Kidney tubule cell (primary cell): ENCODE measurements at regions not wholly inside any gene's neighbourhood (a gene's known extent, or its start where the extent isn't known, plus 50 kb on each side); places are given as distances from the start of the nearest gene placed in this dataset.
"Not testable (repeated sequence)": the region's sequence is repeated elsewhere in the genome, so short reads cannot be mapped to it uniquely, and the experiment has no call there.

Experiments
- DNase-seq: peaks from one replicate; pipeline ENCODE4 v3.0.0-alpha.2; 2018; ENCODE audit warnings: low spot score

DNA sequence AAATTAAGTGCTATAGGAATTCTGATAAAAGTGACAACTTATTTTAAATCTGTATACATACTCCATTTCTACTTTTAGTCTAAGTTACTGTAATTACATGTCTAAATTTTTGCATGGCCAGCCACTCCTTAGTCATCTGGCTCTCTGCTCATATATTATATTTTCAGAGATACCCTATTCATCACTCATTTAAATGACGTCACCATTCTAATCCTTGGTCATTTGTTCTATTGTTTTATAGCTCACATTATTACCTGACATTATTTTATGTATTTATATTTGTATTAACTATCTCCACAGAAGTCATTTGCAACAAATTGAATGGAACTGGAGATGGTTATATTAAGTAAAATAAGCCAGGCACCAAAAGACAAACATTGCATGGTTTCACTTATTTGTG is 179.6 kb upstream of the CXorf51A start:
- no peak for DNase-seq

DNA sequence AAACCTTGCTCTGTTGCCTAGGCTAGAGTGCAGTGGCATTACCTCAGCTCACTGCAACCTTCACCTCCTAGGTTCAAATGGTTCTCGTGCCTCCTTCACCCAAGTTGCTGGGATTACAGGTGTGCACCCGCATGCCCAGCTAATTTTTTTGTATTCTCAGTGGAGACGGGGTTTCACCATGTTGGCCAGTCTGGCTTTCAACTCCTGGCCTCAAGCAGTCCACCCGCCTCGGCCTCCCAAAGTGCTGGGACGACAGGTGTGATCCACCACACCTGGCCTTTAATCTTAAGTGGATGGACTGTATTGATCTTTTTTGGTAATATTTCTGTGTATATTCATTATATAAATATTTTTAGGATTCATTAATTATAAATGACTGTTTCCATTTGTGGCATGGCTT is 158.7 kb upstream of the CXorf51A start:
- no peak for DNase-seq

DNA sequence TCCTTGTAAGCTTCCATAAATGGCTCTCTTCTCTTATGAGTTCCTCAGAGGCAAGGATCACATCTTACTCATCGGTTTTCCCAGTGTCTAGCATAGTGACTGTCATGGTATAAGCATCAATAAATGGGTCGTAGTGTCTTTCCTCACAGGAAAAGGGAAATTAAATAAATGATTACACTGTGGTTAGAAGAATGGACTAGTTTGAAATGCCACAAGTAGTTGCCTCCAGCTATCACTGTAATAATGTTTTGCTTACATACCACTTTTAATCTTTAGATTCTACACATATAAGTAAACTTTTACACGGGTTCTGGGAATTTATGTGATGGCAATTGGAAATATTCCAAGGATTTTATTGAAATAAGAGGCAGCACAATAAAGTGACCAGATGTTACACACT is 152.8 kb upstream of the CXorf51A start:
- DNase-seq, result no peak

DNA sequence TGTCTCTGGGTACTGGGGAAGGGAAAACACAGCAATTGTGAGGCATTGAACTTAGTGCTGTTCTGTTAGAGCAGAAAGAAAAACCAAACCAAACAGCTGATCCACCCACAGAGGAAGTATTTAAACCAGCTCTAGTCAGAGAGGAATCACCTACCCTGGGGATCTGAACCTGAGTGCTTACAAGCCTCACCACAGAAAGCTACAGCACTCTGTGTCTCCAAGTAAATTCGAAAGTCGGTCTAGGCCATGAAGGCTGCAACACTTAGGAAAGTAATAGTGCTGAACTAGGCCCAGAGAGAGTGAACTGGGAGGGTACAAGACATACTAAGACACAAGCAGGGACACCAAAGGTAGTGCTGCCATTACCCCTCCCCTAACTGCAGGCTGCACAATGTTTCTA is 142.2 kb upstream of the CXorf51A start:
- no peak for DNase-seq

DNA sequence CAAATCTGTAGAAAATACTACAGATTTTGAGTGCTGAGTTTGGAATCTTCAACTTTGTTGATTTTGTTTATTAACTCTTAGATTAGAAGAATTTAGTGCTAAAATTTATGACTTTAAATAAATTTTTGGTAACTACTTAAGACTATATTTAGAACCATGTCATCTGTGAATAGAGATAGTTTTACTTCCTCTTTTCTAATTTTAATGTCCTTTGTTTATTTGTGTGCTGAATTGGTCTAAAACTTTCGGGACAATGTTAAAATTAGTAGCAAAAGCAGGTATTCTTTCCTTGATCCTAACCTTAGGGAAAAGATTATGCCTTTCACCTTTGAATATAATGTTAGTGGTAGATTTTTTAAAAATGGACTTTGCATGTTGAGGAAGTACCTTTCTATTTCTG is 119.7 kb upstream of the CXorf51A start:
- DNase-seq, result no peak

DNA sequence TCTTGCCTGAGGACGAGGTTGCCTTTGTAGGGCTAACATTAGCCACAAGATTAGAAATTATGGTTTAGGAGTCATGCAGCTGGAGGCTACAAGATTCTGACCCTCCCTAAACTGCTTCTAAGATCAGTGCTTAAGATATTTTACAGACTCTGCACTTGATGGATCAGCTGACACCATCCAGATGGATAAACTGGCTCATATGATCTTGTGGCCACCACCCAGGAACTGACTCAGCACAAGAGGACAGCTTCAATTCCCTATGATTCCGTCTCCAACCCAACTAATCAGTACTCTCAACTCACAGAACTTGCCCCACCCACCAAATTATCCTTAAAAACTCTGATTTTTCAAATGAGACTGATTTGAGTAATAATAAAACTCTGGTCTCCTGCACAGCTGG is 118.5 kb upstream of the CXorf51A start:
- not testable (repeated sequence) for DNase-seq

DNA sequence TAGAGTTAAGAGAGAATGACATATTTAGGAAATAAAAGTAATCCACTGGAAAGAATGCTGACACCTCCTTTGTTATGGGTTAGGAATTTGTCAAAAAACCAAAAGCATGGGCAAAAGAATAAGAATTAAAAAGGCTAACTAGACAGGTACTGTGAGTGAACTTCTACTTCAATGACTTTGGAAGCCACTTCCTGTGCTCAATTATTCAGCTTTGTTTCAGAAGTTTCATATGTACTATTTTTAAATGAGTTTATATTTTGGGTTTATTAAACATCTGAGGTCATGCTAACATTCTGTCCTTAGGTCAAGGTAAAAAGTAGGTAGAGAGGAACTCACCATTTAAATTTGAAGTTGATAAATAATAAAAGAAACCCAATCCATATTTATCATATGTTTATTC is 106.7 kb upstream of the CXorf51A start:
- no peak for DNase-seq

DNA sequence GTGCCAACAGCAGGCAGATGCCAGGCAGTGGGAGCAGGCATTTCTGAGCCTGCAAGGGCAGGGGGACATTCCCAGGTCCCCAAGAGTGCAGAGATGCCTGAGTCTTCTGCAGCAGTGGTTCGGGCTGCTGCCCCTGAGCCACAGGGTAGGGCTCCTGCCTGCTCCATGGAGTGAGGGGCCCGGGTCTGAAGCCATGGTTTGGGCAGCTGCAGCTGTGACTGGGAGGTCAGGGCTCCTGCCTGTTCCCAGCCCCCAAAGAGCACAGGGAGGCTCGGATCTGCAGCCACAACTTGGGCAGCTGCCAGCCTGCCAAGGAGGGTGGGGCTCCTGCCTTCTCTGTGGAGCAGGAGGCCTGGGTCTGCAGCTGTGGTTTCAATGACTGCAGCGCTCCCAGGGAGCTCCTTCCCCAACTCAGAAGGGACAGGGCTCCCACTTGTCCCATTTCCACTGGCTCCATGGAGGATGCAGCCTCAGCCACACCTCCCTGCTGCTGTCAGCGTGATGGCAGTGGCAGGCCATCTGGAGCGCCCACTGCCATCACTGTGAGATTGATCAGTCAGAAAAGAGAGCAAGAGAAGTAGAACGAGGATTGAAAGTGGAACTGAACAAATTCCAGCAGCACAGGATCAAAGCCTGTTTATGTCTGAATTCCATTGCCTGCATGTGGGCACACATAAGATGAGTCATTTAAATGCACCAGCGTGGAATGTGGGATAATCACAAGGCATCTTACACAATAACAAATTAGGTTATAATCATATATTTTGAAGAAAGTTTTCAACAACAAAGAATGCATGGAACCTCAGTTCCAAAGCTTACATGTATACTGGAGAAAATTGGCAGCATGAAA is 93.1 kb upstream of the CXorf51A start:
- peak; percentile 1 for DNase-seq

DNA sequence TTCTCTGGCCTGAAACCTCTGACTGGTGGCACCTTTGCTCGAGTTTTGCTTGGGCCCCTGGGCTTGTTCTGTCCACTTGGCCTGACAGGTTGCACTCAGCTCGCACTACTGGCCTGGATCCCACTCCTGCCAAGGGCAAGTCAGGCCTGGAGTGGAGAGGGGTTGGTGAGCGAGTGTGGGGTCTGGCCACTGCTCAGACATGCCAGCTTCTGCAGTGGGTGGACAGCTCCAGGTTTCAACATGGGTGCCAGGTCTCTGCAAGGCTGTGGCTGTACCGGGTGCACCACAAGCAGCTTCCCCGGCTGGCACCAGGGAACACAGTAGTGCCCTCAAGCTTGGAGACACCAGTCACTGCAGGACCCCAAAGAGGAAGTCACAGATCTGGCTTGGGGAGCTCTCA is 91.6 kb upstream of the CXorf51A start:
- no peak for DNase-seq

DNA sequence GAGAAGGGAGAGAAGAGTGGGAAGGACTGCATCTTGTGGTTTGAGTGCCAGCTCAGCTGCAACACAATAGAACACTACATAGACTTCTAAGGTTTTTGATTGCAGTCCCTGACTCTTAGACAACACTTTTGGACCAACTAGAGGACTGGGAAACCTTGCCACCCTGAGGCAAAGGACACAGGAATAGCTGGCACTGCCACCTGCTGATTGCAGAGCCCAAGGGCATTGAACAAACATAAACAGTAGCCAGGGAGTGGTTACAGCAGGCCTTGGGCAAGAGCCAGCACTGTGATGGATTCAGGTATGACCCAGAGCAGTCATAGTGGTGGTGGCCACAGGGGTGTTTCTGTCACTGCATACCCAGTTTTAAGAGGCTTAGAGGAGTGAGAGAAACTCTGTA is 72.5 kb upstream of the CXorf51A start:
- no peak for DNase-seq

DNA sequence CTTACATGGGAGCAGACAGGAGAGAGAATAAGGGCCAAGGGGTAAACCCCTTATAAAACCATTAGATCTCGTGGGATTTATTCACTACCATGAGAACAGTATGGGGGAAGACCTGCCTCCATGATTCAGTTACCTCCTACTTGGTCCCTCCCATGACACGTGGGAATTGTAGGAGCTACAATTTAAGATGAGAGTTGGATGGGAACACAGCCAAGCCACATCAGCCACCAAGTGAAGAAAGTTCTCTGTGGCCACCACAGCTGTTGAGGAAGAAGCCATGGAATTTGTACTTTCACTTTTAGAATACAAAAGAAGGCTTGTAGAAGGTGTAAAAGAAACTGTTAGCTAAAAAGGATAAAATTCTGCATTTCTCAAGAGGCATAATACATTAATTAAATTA is 67.0 kb upstream of the CXorf51A start:
- DNase-seq, result no peak

DNA sequence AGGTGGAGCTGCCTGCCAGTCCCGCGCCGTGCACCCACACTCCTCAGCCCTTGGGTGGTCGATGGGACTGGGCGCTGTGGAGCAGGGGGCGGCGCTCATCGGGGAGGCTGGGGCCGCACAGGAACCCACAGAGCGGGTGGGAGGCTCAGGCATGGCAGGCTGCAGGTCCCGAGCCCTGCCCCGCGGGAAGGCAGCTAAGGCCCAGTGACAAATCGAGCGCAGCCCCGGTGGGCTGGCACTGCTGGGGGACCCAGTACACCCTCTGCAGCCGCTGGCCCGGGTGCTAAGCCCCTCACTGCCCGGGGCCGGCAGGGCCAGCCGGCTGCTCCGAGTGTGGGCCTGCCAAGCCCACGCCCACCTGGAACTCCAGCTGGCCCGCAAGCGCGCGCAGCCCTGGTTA is 52.3 kb upstream of the CXorf51A start:
- not testable (repeated sequence) for DNase-seq

DNA sequence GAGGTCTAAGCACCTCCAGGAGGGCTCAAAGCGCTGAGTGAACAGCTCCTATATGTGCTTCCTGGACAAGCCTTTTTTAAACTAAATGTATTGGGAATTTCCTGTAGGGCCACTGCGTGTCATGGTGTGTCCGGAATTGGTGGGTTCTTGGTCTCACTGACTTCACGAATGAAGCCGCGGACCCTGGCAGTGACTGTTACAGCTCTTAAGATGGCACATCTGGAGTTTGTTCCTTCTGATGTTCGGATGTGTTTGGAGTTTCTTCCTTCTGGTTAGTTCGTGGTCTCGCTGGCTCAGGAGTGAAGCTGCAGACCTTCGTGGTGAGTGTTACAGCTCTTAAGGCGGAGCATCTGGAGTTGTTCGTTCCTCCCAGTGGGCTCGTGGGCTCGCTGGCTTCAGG is 51.2 kb upstream of the CXorf51A start:
- not testable (repeated sequence) for DNase-seq
